H1 (cell line): ENCODE measurements at regions not wholly inside any gene's neighbourhood (a gene's known extent, or its start where the extent isn't known, plus 50 kb on each side); places are given as distances from the start of the nearest gene placed in this dataset.

Experiments used
- CTCF ChIA-PET: fragments of 300-600 bp; sonication (Branson Sonifier 250); formaldehyde crosslinking; loops from one replicate; lab custom pipeline; 2021; ENCODE audit not compliant: partially characterized antibody; lab: Charles Lee
- POLR2A ChIA-PET: fragments of 300-600 bp; sonication (Branson Sonifier 250); formaldehyde crosslinking; loops from one replicate; lab custom pipeline; 2021; ENCODE audit warnings: inconsistent platforms; ENCODE audit not compliant: partially characterized antibody; lab: Charles Lee
- DNase-seq, 2 experiments: peaks; one replicate each; pipeline versions ENCODE4 v3.0.0 to v3.0.0-alpha.2; 2010 to 2022; ENCODE audit warnings: low spot score in 2 of 2, low read depth in 1 of 2, mixed read lengths in 1 of 2
- FAIRE-seq: peaks from 2 replicates; lab custom pipeline; 2011; peaks lifted over from hg19 to GRCh38; lab: Jason Lieb, UNC
- H2AFZ ChIP-seq: 2 replicates; pipeline ENCODE4 v1.8.1; 2012; ENCODE audit warnings: low read length, inconsistent platforms
- H2AK5ac ChIP-seq: 2 replicates; pipeline ENCODE4 v1.6.1; 2013; ENCODE audit warnings: low read depth, low read length
- H2BK120ac ChIP-seq: replicated peaks from 2 replicates; pipeline ENCODE3; 2013; ENCODE audit warnings: low read depth, low read length, inconsistent platforms
- H2BK12ac ChIP-seq: 2 replicates; pipeline ENCODE4 v1.6.1; 2013; ENCODE audit warnings: low read depth, low read length
- H2BK15ac ChIP-seq: 2 replicates; pipeline ENCODE4 v1.6.1; 2013; ENCODE audit warnings: low read length
- H2BK20ac ChIP-seq: 2 replicates; pipeline ENCODE4 v1.6.1; 2013; ENCODE audit warnings: low read length
- H2BK5ac ChIP-seq: 2 replicates; pipeline ENCODE4 v1.6.1; 2013; ENCODE audit warnings: low read depth, low read length
- H3K14ac ChIP-seq: 2 replicates; pipeline ENCODE4 v1.6.1; 2013; ENCODE audit warnings: inconsistent platforms; ENCODE audit not compliant: insufficient read length
- H3K18ac ChIP-seq: 2 replicates; pipeline ENCODE4 v1.6.1; 2013; ENCODE audit warnings: low read length; ENCODE audit errors: extremely low read depth
- H3K23ac ChIP-seq: 2 replicates; pipeline ENCODE4 v1.6.1; 2013; ENCODE audit warnings: inconsistent platforms; ENCODE audit not compliant: insufficient read length
- H3K23me2 ChIP-seq: 2 replicates; pipeline ENCODE4 v1.6.1; 2013; ENCODE audit warnings: low read depth, low read length
- H3K27ac ChIP-seq: 2 replicates; pipeline ENCODE4 v1.6.1; 2011; ENCODE audit warnings: low read depth, low read length, inconsistent platforms
- H3K27me3 ChIP-seq, 4 experiments: replicated peaks in 1 of 4; 1 replicate in 1 of 4; 2 replicates in 3 of 4; pipeline versions ENCODE4 v1.6.1 to v1.8.1; 2011 to 2013; ENCODE audit warnings: low read length in 3 of 4, mild to moderate bottlenecking in 3 of 4, inconsistent platforms in 2 of 4, mixed read lengths in 2 of 4, moderate library complexity in 1 of 4; ENCODE audit not compliant: control insufficient read depth in 3 of 4, insufficient read depth in 3 of 4; ENCODE audit errors: extremely low read depth in 1 of 4
- H3K36me3 ChIP-seq, 4 experiments: 2 replicates each; pipeline versions ENCODE4 v1.6.1 to v1.8.1; 2011 to 2013; ENCODE audit warnings: mild to moderate bottlenecking in 4 of 4, low read length in 3 of 4, moderate library complexity in 2 of 4, control low read depth in 1 of 4, inconsistent platforms in 1 of 4; ENCODE audit not compliant: insufficient read depth in 4 of 4, control insufficient read depth in 2 of 4
- H3K4ac ChIP-seq: replicated peaks from 2 replicates; pipeline ENCODE3; 2013; ENCODE audit warnings: low read length, low read depth, mixed read lengths, inconsistent platforms; ENCODE audit not compliant: insufficient read length
- H3K4me1 ChIP-seq, 4 experiments: replicated peaks in 1 of 4; 1 replicate in 1 of 4; 2 replicates in 3 of 4; pipeline versions ENCODE4 v1.6.1 to v1.8.1; 2011 to 2013; ENCODE audit warnings: low read length in 3 of 4, inconsistent platforms in 2 of 4, mixed read lengths in 1 of 4; ENCODE audit not compliant: insufficient read depth in 4 of 4, control insufficient read depth in 3 of 4
- H3K4me2 ChIP-seq, 2 experiments: 2 replicates each; pipeline versions ENCODE4 v1.6.1 to v1.8.1; 2011 to 2013; ENCODE audit warnings: low read depth in 2 of 2, low read length in 2 of 2, control low read depth in 1 of 2, inconsistent platforms in 1 of 2, mild to moderate bottlenecking in 1 of 2; ENCODE audit not compliant: insufficient read depth in 1 of 2
- H3K4me3 ChIP-seq, 4 experiments: fragments of 200-600, 300-600 bp in 1 of 4; sonication (generic), shearing (Covaris generic), sonication (Bioruptor Twin) in 1 of 4; 2 replicates each; pipeline versions ENCODE4 v1.5.1 to v1.8.1; 2011 to 2016; ENCODE audit warnings: low read length in 4 of 4, low read depth in 3 of 4, control low read depth in 2 of 4, inconsistent platforms in 2 of 4, mild to moderate bottlenecking in 2 of 4, mixed read lengths in 1 of 4, moderate library complexity in 1 of 4; ENCODE audit not compliant: insufficient read depth in 2 of 4; ENCODE audit errors: extremely low read depth in 1 of 4
- H3K56ac ChIP-seq: replicated peaks from 2 replicates; pipeline ENCODE3; 2013; ENCODE audit warnings: low read depth, mild to moderate bottlenecking, mixed read lengths, low read length, inconsistent platforms; ENCODE audit not compliant: insufficient read length
- H3K79me1 ChIP-seq: 2 replicates; pipeline ENCODE4 v1.6.1; 2013; ENCODE audit warnings: low read depth, low read length, control low read depth
- H3K79me2 ChIP-seq, 2 experiments: 2 replicates each; pipeline versions ENCODE4 v1.6.1 to v1.8.1; 2012 to 2013; ENCODE audit warnings: low read length in 2 of 2, mild to moderate bottlenecking in 2 of 2, inconsistent platforms in 1 of 2; ENCODE audit not compliant: insufficient read depth in 2 of 2, control insufficient read depth in 1 of 2
- H3K9ac ChIP-seq, 4 experiments: replicated peaks in 1 of 4; 1 replicate in 1 of 4; 2 replicates in 3 of 4; pipeline versions ENCODE4 v1.6.1 to v1.8.1; 2011 to 2013; ENCODE audit warnings: low read depth in 3 of 4, low read length in 3 of 4, control low read depth in 2 of 4, mild to moderate bottlenecking in 2 of 4, moderate library complexity in 2 of 4, inconsistent platforms in 1 of 4; ENCODE audit errors: extremely low read depth in 1 of 4
- H3K9me3 ChIP-seq, 2 experiments: 2 replicates each; pipeline versions ENCODE4 v1.6.1 to v1.8.1; 2012 to 2013; ENCODE audit warnings: mild to moderate bottlenecking in 2 of 2, moderate library complexity in 2 of 2, control low read depth in 1 of 2, inconsistent platforms in 1 of 2, low read depth in 1 of 2, low read length in 1 of 2, mixed read lengths in 1 of 2; ENCODE audit not compliant: insufficient read depth in 2 of 2
- H4K20me1 ChIP-seq, 2 experiments: replicated peaks in 1 of 2; 2 replicates each; pipeline versions ENCODE3 to v1.8.1; 2011 to 2013; ENCODE audit warnings: inconsistent platforms in 2 of 2, low read length in 2 of 2, mild to moderate bottlenecking in 1 of 2; ENCODE audit not compliant: insufficient read depth in 2 of 2, control insufficient read depth in 1 of 2
- H4K5ac ChIP-seq: 2 replicates; pipeline ENCODE4 v1.6.1; 2013; ENCODE audit warnings: low read length, low read depth, mixed read lengths, inconsistent platforms; ENCODE audit not compliant: insufficient read length
- H4K8ac ChIP-seq: 2 replicates; pipeline ENCODE4 v1.8.0; 2013; ENCODE audit warnings: mild to moderate bottlenecking, moderate library complexity, low read length, inconsistent platforms; ENCODE audit not compliant: insufficient read depth; ENCODE audit errors: extremely low read depth
- H4K91ac ChIP-seq: replicated peaks from 2 replicates; pipeline ENCODE3; 2013; ENCODE audit warnings: low read length, mixed read lengths, inconsistent platforms; ENCODE audit not compliant: insufficient read length
- ATF3 ChIP-seq: IDR thresholded peaks from 2 replicates; pipeline ENCODE4 v1.6.1; 2011; ENCODE audit warnings: low read depth, mild to moderate bottlenecking, low read length; ENCODE audit not compliant: insufficient read depth
- CBX8 ChIP-seq: fragments of 300-800, 300-1000 bp; sonication (generic); IDR thresholded peaks from 2 replicates; pipeline ENCODE4 v1.7.1; 2016; ENCODE audit warnings: low read depth, low read length, borderline replicate concordance
- HDAC2 ChIP-seq, 2 experiments: fragments of 300-600 bp in 1 of 2; sonication (generic) in 1 of 2; IDR thresholded peaks; 2 replicates each; pipeline ENCODE4 v1.6.1; 2011 to 2012; ENCODE audit warnings: low read depth in 2 of 2, low read length in 2 of 2, mild to moderate bottlenecking in 2 of 2, moderate library complexity in 2 of 2, borderline replicate concordance in 1 of 2, inconsistent platforms in 1 of 2
- JUND ChIP-seq: IDR thresholded peaks from 2 replicates; pipeline ENCODE4 v1.6.1; 2011; ENCODE audit warnings: mild to moderate bottlenecking, improper control_type of control experiment, low read length
- NRF1 ChIP-seq: IDR thresholded peaks from 2 replicates; pipeline ENCODE4 v1.6.1; 2011; ENCODE audit warnings: mild to moderate bottlenecking, low read depth, low read length, improper control_type of control experiment
- POLR2AphosphoS5 ChIP-seq: IDR thresholded peaks from 2 replicates; pipeline ENCODE4 v1.6.1; 2011; ENCODE audit warnings: low read depth, low read length
- POU5F1 ChIP-seq: IDR thresholded peaks from 2 replicates; pipeline ENCODE4 v1.6.1; 2011; ENCODE audit warnings: low read depth, mild to moderate bottlenecking, low read length, moderate library complexity
- RAD21 ChIP-seq, 2 experiments: IDR thresholded peaks in 1 of 2; conservative IDR thresholded peaks in 1 of 2; 2 replicates each; pipeline ENCODE4 v1.6.1; 2011; ENCODE audit warnings: low read depth in 2 of 2, low read length in 2 of 2, improper control_type of control experiment in 1 of 2, inconsistent platforms in 1 of 2, mild to moderate bottlenecking in 1 of 2, moderate library complexity in 1 of 2
- RBBP5 ChIP-seq: IDR thresholded peaks from 2 replicates; pipeline ENCODE4 v1.7.1; 2012; ENCODE audit warnings: low read depth, mild to moderate bottlenecking, inconsistent platforms, low read length, moderate library complexity, borderline replicate concordance
- SP2 ChIP-seq: IDR thresholded peaks from 2 replicates; pipeline ENCODE4 v1.6.1; 2012; ENCODE audit warnings: mild to moderate bottlenecking, low read length, inconsistent platforms
- TBP ChIP-seq: IDR thresholded peaks from 2 replicates; pipeline ENCODE4 v1.6.1; 2011; ENCODE audit warnings: low read depth, low read length, improper control_type of control experiment
- USF2 ChIP-seq: IDR thresholded peaks from 2 replicates; pipeline ENCODE4 v1.6.1; 2011; ENCODE audit warnings: low read length, improper control_type of control experiment
- ZNF274 ChIP-seq: IDR thresholded peaks from 2 replicates; pipeline ENCODE4 v1.7.0; 2012; ENCODE audit warnings: low read length, borderline replicate concordance; ENCODE audit errors: extremely low read depth
- WGBS, 2 experiments: shearing (Covaris generic) in 1 of 2; methylation state at CpG; one replicate each; pipeline versions ENCODE4 v1.1.6 to v1.1.7; 2013 to 2015; ENCODE audit warnings: low lambda C conversion rate in 2 of 2, mixed read lengths in 2 of 2, inconsistent platforms in 1 of 2, low coverage in 1 of 2, missing lambda C conversion rate in 1 of 2; ENCODE audit not compliant: insufficient replicate concordance in 2 of 2, insufficient coverage in 1 of 2, insufficient read length in 1 of 2; ENCODE audit errors: extremely low coverage in 1 of 2, missing lambda C conversion rate in 1 of 2; 5-methylcytosine and 5-hydroxymethylcytosine counted together

DNA sequence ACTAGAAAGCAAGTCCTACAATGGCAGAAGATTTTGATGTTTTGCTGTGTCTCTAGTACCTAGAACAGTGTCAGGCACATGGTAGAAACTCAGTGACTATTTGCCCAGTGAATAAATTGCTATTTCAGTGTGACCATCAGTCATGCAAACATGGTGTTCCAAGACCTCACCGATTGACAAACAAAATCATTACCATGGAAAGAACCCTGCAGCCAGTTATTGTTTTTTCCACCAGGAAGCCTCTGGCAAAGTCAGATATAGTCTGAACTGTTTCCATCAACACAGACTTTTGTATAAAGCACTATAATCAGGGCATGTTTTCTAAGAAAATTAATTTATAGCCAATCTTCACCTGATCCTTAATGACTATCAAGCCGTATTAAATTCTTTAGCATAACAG, 97.3 kb upstream of the RASSF8 start:
- no peak overlapping the region for H2BK15ac ChIP-seq
- no peak overlapping the region for H3K56ac ChIP-seq
- no peak overlapping the region for H2BK12ac ChIP-seq
- H3K18ac ChIP-seq = no peak overlapping the region
- H3K14ac ChIP-seq = no peak overlapping the region
- H4K20me1 ChIP-seq = no peaks in the 10 kb centered on the region
- H2BK20ac ChIP-seq = no peak overlapping the region
- no peak overlapping the region for H4K91ac ChIP-seq
- H3K9me3 ChIP-seq = no peaks in the 10 kb centered on the region
- WGBS, 2 experiments = 89% methylated on average over 2 of the region's 2 CpGs; no CpG with 5 or more reads in 1 of the 2 experiments
- H3K27me3 ChIP-seq = no peaks in the 10 kb centered on the region
- H3K4me2 ChIP-seq = no peak overlapping the region
- no peak overlapping the region for H4K5ac ChIP-seq
- no peaks in the 10 kb centered on the region for H3K79me2 ChIP-seq
- FAIRE-seq (no peak), DNase-seq (no peak)
- POLR2A ChIA-PET = no interaction called here
- H3K9ac ChIP-seq = no peak overlapping the region
- no peaks in the 10 kb centered on the region for H3K79me1 ChIP-seq
- H3K23ac ChIP-seq = no peak overlapping the region
- no peak overlapping the region; the same call in 1 of the 2 replicates for H2AFZ ChIP-seq
- no peak overlapping the region for H4K8ac ChIP-seq
- no peak overlapping the region for H3K27ac ChIP-seq
- CTCF ChIA-PET = no interaction called here
- H3K4me1 ChIP-seq = no peaks in the 10 kb centered on the region
- no peaks in the 10 kb centered on the region for H3K23me2 ChIP-seq
- no peaks in the 10 kb centered on the region for H3K36me3 ChIP-seq
- no peak overlapping the region for H2AK5ac ChIP-seq
- H2BK5ac ChIP-seq = no peak overlapping the region
- H3K4me3 ChIP-seq = no peak overlapping the region
- H3K4ac ChIP-seq = no peak overlapping the region
- no peak overlapping the region for H2BK120ac ChIP-seq
- no peak for TF ChIP-seq USF2
- no peak for TF ChIP-seq ZNF274
- TF ChIP-seq NRF1 = no peak
- no peak for TF ChIP-seq HDAC2 (IDR thresholded peaks at IDR 0.05; ENCODE audit: borderline replicate concordance in 1 of 2, low read depth in 2 of 2, low read length in 2 of 2)
- no peak for TF ChIP-seq RAD21 (IDR thresholded peaks at IDR 0.05 in 1 of 2, conservative IDR thresholded peaks at IDR 0.05 in 1 of 2; ENCODE audit: low read depth in 2 of 2, low read length in 2 of 2)
- no peak for TF ChIP-seq POLR2AphosphoS5
- TF ChIP-seq JUND = no peak
- no peak for TF ChIP-seq CBX8
- TF ChIP-seq POU5F1 = no peak
- no peak for TF ChIP-seq ATF3
- TF ChIP-seq RBBP5 = no peak
- no peak for TF ChIP-seq TBP
- no peak for TF ChIP-seq SP2
